Endothelial cell of umbilical vein (primary cell): ENCODE measurements at regions not wholly inside any gene's neighbourhood (a gene's known extent, or its start where the extent isn't known, plus 50 kb on each side); places are given as distances from the start of the nearest gene placed in this dataset.

ENCODE experiments used
- EZH2 ChIP-seq: IDR thresholded peaks from 2 replicates; pipeline ENCODE4 v1.6.1; 2012; ENCODE audit warnings: borderline replicate concordance, low read depth, mild to moderate bottlenecking, moderate library complexity, low read length, inconsistent platforms; ENCODE audit not compliant: severe bottlenecking
- FOS ChIP-seq: IDR thresholded peaks from 2 replicates; pipeline ENCODE4 v1.6.1; 2011; ENCODE audit warnings: mild to moderate bottlenecking, low read length, moderate library complexity, borderline replicate concordance; ENCODE audit not compliant: insufficient read depth
- JUN ChIP-seq: IDR thresholded peaks from 2 replicates; pipeline ENCODE4 v1.6.1; 2011; ENCODE audit warnings: borderline replicate concordance, low read depth; ENCODE audit not compliant: insufficient read length, insufficient read depth
- MAX ChIP-seq: IDR thresholded peaks from 2 replicates; pipeline ENCODE4 v1.6.1; 2011; ENCODE audit not compliant: insufficient read depth, insufficient read length
- MYC ChIP-seq: IDR thresholded peaks from one replicate; pipeline ENCODE4 v1.6.1; 2011; ENCODE audit warnings: mild to moderate bottlenecking, low read depth, low read length
- POLR2A ChIP-seq: IDR thresholded peaks from 2 replicates; pipeline ENCODE4 v1.6.1; 2012; ENCODE audit warnings: low read depth, mild to moderate bottlenecking, control low read depth, low read length
- POLR2AphosphoS5 ChIP-seq: IDR thresholded peaks from 2 replicates; pipeline ENCODE4 v1.6.1; 2012; ENCODE audit warnings: low read depth, mild to moderate bottlenecking, control low read depth, low read length, moderate library complexity; ENCODE audit not compliant: insufficient read depth
- TF ChIP-seq, protein P1 (sequence below), 2 donors: IDR thresholded peaks; 1 replicate in 1 of 2; 2 replicates in 1 of 2; pipeline ENCODE4 v1.5.1; 2011; ENCODE audit warnings: low read length in 2 of 2, mild to moderate bottlenecking in 2 of 2, moderate library complexity in 2 of 2, control low read depth in 1 of 2, inconsistent platforms in 1 of 2, low read depth in 1 of 2; ENCODE audit not compliant: insufficient read depth in 1 of 2; ENCODE audit errors: extremely low read depth in 1 of 2

GRCh38 chr5:61267116-61267515 is 64.9 kb upstream of the ZSWIM6 start:
- TF ChIP-seq, protein P1, sequence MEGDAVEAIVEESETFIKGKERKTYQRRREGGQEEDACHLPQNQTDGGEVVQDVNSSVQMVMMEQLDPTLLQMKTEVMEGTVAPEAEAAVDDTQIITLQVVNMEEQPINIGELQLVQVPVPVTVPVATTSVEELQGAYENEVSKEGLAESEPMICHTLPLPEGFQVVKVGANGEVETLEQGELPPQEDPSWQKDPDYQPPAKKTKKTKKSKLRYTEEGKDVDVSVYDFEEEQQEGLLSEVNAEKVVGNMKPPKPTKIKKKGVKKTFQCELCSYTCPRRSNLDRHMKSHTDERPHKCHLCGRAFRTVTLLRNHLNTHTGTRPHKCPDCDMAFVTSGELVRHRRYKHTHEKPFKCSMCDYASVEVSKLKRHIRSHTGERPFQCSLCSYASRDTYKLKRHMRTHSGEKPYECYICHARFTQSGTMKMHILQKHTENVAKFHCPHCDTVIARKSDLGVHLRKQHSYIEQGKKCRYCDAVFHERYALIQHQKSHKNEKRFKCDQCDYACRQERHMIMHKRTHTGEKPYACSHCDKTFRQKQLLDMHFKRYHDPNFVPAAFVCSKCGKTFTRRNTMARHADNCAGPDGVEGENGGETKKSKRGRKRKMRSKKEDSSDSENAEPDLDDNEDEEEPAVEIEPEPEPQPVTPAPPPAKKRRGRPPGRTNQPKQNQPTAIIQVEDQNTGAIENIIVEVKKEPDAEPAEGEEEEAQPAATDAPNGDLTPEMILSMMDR (IDR thresholded peaks at IDR 0.05; ENCODE audit: extremely low read depth in 1 of 2, insufficient read depth in 1 of 2, low read depth in 1 of 2, low read length in 2 of 2): no peak
- no peak for TF ChIP-seq JUN
- no peak for TF ChIP-seq FOS
- TF ChIP-seq EZH2: no peak
- no peak for TF ChIP-seq POLR2A
- no peak for TF ChIP-seq MYC
- TF ChIP-seq POLR2AphosphoS5: no peak
- no peak for TF ChIP-seq MAX
